Natural killer cell (primary cell): ENCODE measurements at regions not wholly inside any gene's neighbourhood (a gene's known extent, or its start where the extent isn't known, plus 50 kb on each side); places are given as distances from the start of the nearest gene placed in this dataset.

Experiments
- ATAC-seq, 3 donors: fragments of 150-1000 bp in 2 of 3; fragments of 200-7000 bp in 1 of 3; cut with Tn5 transposase; 1 replicate in 1 of 3; 2 replicates in 2 of 3; pipeline ENCODE4 v1.10.0; 2021; ENCODE audit warnings: mild to moderate bottlenecking in 2 of 3, moderate library complexity in 2 of 3
- DNase-seq, 2 donors: peaks; one replicate each; pipeline versions ENCODE4 v3.0.0 to v3.0.0-alpha.2; 2013 to 2021; ENCODE audit warnings: mixed read lengths in 1 of 2
- H3K27ac ChIP-seq: one replicate; pipeline ENCODE4 v1.5.1; 2013; ENCODE audit warnings: mild to moderate bottlenecking, low read length
- H3K27me3 ChIP-seq: one replicate; pipeline ENCODE4 v1.6.1; 2013; ENCODE audit warnings: low read length; ENCODE audit not compliant: control insufficient read depth, insufficient read depth
- H3K36me3 ChIP-seq: one replicate; pipeline ENCODE4 v1.6.1; 2013; ENCODE audit warnings: low read length; ENCODE audit not compliant: control insufficient read depth, insufficient read depth
- H3K4me1 ChIP-seq: one replicate; pipeline ENCODE4 v1.6.1; 2013; ENCODE audit warnings: low read length; ENCODE audit not compliant: control insufficient read depth, insufficient read depth
- H3K4me3 ChIP-seq: one replicate; pipeline ENCODE4 v1.5.1; 2013; ENCODE audit warnings: low read length
- H3K9me3 ChIP-seq: one replicate; pipeline ENCODE4 v1.6.1; 2013; ENCODE audit warnings: low read length; ENCODE audit not compliant: control insufficient read depth, insufficient read depth
- H3K27ac Mint-ChIP-seq, 2 donors: one replicate each; pipeline ENCODE4 v1.8.0; 2022; ENCODE audit warnings: mild to moderate bottlenecking in 2 of 2, mixed read lengths in 2 of 2, moderate library complexity in 1 of 2
- H3K27me3 Mint-ChIP-seq, 2 donors: one replicate each; pipeline ENCODE4 v1.8.0; 2022; ENCODE audit warnings: low read depth in 2 of 2, mixed read lengths in 2 of 2
- H3K36me3 Mint-ChIP-seq: one replicate; pipeline ENCODE4 v1.8.0; 2022; ENCODE audit warnings: mixed read lengths
- H3K4me1 Mint-ChIP-seq, 2 donors: one replicate each; pipeline ENCODE4 v1.8.0; 2022; ENCODE audit warnings: mixed read lengths in 2 of 2
- H3K4me3 Mint-ChIP-seq: one replicate; pipeline ENCODE4 v1.8.0; 2022; ENCODE audit warnings: mild to moderate bottlenecking, moderate library complexity, mixed read lengths
- H3K9me3 Mint-ChIP-seq, 2 donors: one replicate each; pipeline ENCODE4 v1.8.0; 2022; ENCODE audit warnings: mixed read lengths in 2 of 2
- WGBS: methylation state at CpG from one replicate; pipeline ENCODE4 v1.1.7; 2013; ENCODE audit warnings: missing lambda C conversion rate; ENCODE audit not compliant: insufficient coverage; 5-methylcytosine and 5-hydroxymethylcytosine counted together
- intact Hi-C: fragments of 100-400 bp; cut with micrococcal nuclease; formaldehyde crosslinking; loops from one replicate; pipeline ENCODE4 v1.14.2; 2022
- TF ChIP-seq, protein P1 (sequence below): fragments of 200-600 bp; IDR thresholded peaks from one replicate; pipeline ENCODE4 v1.8.0; 2022; ENCODE audit warnings: antibody characterized with exemption

DNA sequence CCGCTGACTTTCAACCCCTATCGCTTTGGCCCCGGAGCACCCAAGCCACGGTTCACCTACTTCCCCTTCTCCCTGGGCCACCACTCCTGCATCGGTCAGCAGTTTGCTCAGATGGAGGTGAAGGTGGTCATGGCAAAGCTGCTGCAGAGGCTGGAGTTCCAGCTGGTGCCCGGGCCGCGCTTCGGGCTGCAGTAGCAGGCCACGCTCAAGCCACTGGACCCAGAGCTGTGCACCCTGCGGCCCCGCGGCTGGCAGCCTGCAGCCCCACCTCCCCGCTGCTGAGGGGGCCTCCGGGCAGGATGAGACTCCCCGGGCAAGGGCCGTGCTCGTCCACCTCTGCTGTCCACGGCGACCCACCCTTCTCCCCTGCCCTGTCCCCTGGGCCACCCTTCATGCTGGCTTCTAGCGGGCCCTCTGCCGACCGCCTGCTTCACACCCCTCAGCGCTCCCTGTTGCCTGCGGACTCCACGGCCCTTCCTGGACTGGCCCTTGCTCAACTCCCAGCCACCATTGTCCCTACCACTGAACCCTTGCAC lies 92.2 kb upstream of the TRABD2B start:
- ATAC-seq (no peak), DNase-seq (no peak)
- Mint-ChIP-seq H3K4me1 (peaks cover 10 to 11% of the 10 kb centered on the region in 2 donors), H3K27me3 (peaks cover 24 to 56% of the 10 kb centered on the region in 2 donors), H3K27ac (no peak overlapping the region), H3K4me3 (no peak overlapping the region), H3K9me3 (no peaks in the 10 kb centered on the region), H3K36me3 (no peaks in the 10 kb centered on the region)
- Histone ChIP-seq H3K27me3 (peaks cover 6% of the 10 kb centered on the region), H3K4me3 (no peak overlapping the region), H3K36me3 (no peaks in the 10 kb centered on the region), H3K4me1 (peaks cover 8% of the 10 kb centered on the region), H3K27ac (no peak overlapping the region), H3K9me3 (no peaks in the 10 kb centered on the region)
- intact Hi-C loops: no loop called here
- WGBS: 90% methylated on average over 26 of the region's 26 CpGs
- TF ChIP-seq, protein P1, sequence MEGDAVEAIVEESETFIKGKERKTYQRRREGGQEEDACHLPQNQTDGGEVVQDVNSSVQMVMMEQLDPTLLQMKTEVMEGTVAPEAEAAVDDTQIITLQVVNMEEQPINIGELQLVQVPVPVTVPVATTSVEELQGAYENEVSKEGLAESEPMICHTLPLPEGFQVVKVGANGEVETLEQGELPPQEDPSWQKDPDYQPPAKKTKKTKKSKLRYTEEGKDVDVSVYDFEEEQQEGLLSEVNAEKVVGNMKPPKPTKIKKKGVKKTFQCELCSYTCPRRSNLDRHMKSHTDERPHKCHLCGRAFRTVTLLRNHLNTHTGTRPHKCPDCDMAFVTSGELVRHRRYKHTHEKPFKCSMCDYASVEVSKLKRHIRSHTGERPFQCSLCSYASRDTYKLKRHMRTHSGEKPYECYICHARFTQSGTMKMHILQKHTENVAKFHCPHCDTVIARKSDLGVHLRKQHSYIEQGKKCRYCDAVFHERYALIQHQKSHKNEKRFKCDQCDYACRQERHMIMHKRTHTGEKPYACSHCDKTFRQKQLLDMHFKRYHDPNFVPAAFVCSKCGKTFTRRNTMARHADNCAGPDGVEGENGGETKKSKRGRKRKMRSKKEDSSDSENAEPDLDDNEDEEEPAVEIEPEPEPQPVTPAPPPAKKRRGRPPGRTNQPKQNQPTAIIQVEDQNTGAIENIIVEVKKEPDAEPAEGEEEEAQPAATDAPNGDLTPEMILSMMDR: no peak

DNA sequence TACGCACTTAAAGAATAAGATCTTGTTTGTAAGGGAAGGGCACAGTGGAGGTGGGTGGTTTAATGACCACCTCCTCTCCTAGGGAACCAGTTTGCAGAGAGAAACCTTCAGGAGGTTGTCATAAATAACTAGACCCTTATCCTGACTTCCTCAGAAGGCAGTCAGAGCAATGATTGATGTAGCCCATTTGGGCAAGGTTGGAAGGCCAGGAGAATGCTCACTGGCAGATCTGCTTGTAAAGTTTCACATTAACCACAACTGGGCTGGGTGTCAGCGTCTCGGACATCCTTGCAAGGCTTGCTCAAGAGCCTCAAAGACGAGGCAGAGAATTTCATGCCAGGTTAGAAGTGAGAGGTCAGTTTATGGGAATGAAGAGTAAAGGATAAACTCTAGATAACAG lies 87.6 kb upstream of the TRABD2B start:
- Mint-ChIP-seq H3K27ac (no peak overlapping the region), H3K9me3 (no peaks in the 10 kb centered on the region), H3K4me1 (no peaks in the 10 kb centered on the region), H3K4me3 (no peak overlapping the region), H3K36me3 (no peaks in the 10 kb centered on the region), H3K27me3 (peaks cover 9 to 16% of the 10 kb centered on the region in 2 donors)
- 65% methylated on average over 2 of the region's 4 CpGs for WGBS
- H3K27ac ChIP-seq: no peak overlapping the region
- no peaks in the 10 kb centered on the region for H3K4me1 ChIP-seq
- no peak for ATAC-seq
- TF ChIP-seq, protein P1: no peak
- H3K9me3 ChIP-seq: no peaks in the 10 kb centered on the region
- no peak overlapping the region for H3K4me3 ChIP-seq
- H3K36me3 ChIP-seq: no peaks in the 10 kb centered on the region
- intact Hi-C loops: no loop called here
- no peaks in the 10 kb centered on the region for H3K27me3 ChIP-seq
- DNase-seq: no peak

DNA sequence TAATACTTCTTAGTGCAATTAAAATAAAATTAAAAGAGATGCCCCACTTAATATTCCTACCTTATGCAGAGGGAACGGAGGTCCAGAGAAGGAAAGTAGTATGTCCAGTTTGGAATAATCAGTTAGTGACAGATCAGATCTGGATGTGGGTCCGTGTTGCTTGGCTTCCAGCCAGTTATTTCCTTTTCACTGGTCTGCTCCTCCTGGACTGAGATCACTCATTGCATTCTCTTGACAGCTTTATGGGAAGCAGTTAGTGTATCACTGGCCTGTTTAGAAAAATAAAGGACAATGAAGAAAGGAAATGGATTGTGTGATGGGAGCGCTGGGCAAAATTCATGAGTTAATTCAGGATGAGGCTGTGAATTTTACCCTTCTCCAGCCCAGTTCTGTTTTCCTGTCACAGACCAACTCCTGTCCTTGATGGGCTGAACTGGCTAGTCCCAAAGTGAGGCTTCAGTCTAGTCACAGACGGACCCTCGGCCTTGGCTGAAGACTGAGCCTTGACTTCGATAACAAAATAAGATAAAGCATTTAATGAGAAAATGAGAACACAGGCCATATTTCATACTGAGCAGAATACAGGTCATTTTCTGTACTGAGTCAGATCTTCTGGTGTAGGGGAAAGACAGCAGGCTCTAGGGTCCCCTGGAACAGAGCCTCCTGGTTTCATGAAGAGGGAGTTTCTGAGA lies 85.2 kb upstream of the TRABD2B start:
- no peaks in the 10 kb centered on the region for H3K9me3 Mint-ChIP-seq
- WGBS: 76% methylated on average over 6 of the region's 6 CpGs
- no peak overlapping the region for H3K4me3 Mint-ChIP-seq
- Histone ChIP-seq H3K4me1 (no peaks in the 10 kb centered on the region), H3K36me3 (no peaks in the 10 kb centered on the region), H3K9me3 (no peaks in the 10 kb centered on the region), H3K4me3 (no peak overlapping the region), H3K27ac (no peak overlapping the region), H3K27me3 (no peaks in the 10 kb centered on the region)
- no peak overlapping the region for H3K27ac Mint-ChIP-seq
- peaks cover 5 to 10% of the 10 kb centered on the region in 2 donors for H3K27me3 Mint-ChIP-seq
- intact Hi-C loops: no loop called here
- H3K36me3 Mint-ChIP-seq: no peaks in the 10 kb centered on the region
- TF ChIP-seq, protein P1: no peak
- ATAC-seq (no peak), DNase-seq (no peak)
- no peaks in the 10 kb centered on the region for H3K4me1 Mint-ChIP-seq
